HCT116 (cell line): ENCODE measurements at regions not wholly inside any gene's neighbourhood (a gene's known extent, or its start where the extent isn't known, plus 50 kb on each side); places are given as distances from the start of the nearest gene placed in this dataset.

Experiments used
- CTCF ChIP-seq, 3 experiments: fragments of 200-600 bp in 1 of 3; sonication (generic) in 1 of 3; IDR thresholded peaks in 2 of 3; conservative IDR thresholded peaks in 1 of 3; 2 replicates each; pipeline ENCODE4 v1.5.1; 2012 to 2017; ENCODE audit warnings: low read depth in 2 of 3, low read length in 2 of 3, antibody characterized with exemption in 1 of 3, borderline replicate concordance in 1 of 3, control low read depth in 1 of 3, mild to moderate bottlenecking in 1 of 3, mixed read lengths in 1 of 3, mixed run types in 1 of 3, moderate library complexity in 1 of 3; ENCODE audit not compliant: insufficient read depth in 1 of 3
- EZH2 ChIP-seq: fragments of 200-600 bp; sonication (generic); IDR thresholded peaks from 2 replicates; pipeline ENCODE4 v1.6.1; 2017; ENCODE audit warnings: antibody characterized with exemption, mixed run types
- EZH2phosphoT487 ChIP-seq: fragments of 200-600 bp; IDR thresholded peaks from 2 replicates; pipeline ENCODE4 v1.6.1; 2018; ENCODE audit warnings: antibody characterized with exemption, borderline replicate concordance
- JUND ChIP-seq: IDR thresholded peaks from 2 replicates; pipeline ENCODE4 v1.6.1; 2012
- POLR2A ChIP-seq: IDR thresholded peaks from 2 replicates; pipeline ENCODE4 v1.7.0; 2011; ENCODE audit warnings: borderline replicate concordance; ENCODE audit not compliant: insufficient read depth, insufficient read length; ENCODE audit errors: extremely low read depth
- SP1 ChIP-seq: IDR thresholded peaks from 2 replicates; pipeline ENCODE4 v1.6.1; 2012; ENCODE audit warnings: low read depth

- TF ChIP-seq CTCF (IDR thresholded peaks at IDR 0.05 in 2 of 3, conservative IDR thresholded peaks at IDR 0.05 in 1 of 3; ENCODE audit: borderline replicate concordance in 1 of 3, insufficient read depth in 1 of 3, low read depth in 2 of 3, low read length in 2 of 3) (no peak), EZH2 (no peak), JUND (no peak), SP1 (no peak), POLR2A (no peak), EZH2phosphoT487 (no peak)
Measured at GRCh38 chr10:25707976-25708671, 225.9 kb upstream of the MYO3A start.
